Epithelial cell of esophagus (primary cell): ENCODE measurements at regions not wholly inside any gene's neighbourhood (a gene's known extent, or its start where the extent isn't known, plus 50 kb on each side); places are given as distances from the start of the nearest gene placed in this dataset.
A peak's percentile ranks its signal among the peaks of the same experiment; 100 is the strongest.

Source experiments
- DNase-seq: peaks from one replicate; pipeline ENCODE4 v3.0.0; 2010; ENCODE audit warnings: low read depth
- H3K4me3 ChIP-seq: 2 replicates; pipeline ENCODE4 v1.5.1; 2011; ENCODE audit warnings: mild to moderate bottlenecking, low read length, control low read depth
- TF ChIP-seq, protein P1 (sequence below): IDR thresholded peaks from 2 replicates; pipeline ENCODE4 v1.5.1; 2011; ENCODE audit warnings: low read depth, mild to moderate bottlenecking, low read length, control low read depth, inconsistent platforms; ENCODE audit not compliant: insufficient read depth; ENCODE audit errors: missing control alignments

DNA sequence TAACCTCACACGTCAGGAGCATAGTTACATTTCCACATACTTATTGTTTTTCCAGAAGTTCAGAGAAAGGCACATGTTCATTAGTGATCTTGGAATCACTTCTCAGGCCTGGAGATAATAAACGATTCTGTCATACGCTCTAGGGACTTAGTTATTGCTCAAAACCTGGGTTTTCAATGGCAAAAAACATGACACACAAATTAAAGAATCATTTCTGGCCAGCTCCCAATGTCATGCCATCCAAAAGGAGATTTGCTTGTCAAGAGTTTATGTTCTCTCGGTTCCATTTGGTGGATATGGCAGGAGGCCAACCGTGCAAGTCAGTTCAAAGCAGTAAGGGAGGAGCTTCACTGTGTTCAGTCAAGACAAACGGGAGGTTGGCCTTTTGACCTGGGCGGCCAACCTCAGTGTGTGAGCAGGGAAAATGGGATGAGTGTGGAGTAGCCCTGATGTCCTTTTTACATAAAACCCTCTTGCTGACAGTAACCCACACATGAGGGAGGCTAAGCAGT is 123.4 kb downstream of the NXNL2 start:
- TF ChIP-seq, protein P1, sequence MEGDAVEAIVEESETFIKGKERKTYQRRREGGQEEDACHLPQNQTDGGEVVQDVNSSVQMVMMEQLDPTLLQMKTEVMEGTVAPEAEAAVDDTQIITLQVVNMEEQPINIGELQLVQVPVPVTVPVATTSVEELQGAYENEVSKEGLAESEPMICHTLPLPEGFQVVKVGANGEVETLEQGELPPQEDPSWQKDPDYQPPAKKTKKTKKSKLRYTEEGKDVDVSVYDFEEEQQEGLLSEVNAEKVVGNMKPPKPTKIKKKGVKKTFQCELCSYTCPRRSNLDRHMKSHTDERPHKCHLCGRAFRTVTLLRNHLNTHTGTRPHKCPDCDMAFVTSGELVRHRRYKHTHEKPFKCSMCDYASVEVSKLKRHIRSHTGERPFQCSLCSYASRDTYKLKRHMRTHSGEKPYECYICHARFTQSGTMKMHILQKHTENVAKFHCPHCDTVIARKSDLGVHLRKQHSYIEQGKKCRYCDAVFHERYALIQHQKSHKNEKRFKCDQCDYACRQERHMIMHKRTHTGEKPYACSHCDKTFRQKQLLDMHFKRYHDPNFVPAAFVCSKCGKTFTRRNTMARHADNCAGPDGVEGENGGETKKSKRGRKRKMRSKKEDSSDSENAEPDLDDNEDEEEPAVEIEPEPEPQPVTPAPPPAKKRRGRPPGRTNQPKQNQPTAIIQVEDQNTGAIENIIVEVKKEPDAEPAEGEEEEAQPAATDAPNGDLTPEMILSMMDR, result no peak
- DNase-seq, result peak; percentile 69

DNA sequence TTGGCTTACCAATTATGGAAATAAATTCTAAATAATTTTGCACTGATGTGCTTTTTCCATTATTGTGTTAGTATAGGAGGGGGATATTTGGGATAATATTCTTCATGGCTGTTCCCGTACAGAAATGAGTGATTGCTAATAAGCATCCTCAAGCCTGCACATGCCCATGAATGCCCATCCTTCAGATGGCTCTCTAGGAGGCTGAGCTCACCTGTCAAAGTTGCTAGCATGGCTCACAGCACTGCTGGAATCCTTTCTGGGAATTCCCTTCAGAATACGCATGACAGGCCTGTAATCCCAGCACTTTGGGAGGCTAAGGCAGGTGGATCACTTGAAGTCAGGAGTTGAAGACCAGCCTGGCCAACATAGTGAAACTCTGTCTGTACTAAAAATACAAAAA is 124.1 kb downstream of the NXNL2 start:
- peak; percentile 94 for DNase-seq
- no peak overlapping the region for H3K4me3 ChIP-seq
- TF ChIP-seq, protein P1, result no peak

More for the DNA sequence above, 123.4 kb downstream of the NXNL2 start:
- no peak overlapping the region for H3K4me3 ChIP-seq

DNA sequence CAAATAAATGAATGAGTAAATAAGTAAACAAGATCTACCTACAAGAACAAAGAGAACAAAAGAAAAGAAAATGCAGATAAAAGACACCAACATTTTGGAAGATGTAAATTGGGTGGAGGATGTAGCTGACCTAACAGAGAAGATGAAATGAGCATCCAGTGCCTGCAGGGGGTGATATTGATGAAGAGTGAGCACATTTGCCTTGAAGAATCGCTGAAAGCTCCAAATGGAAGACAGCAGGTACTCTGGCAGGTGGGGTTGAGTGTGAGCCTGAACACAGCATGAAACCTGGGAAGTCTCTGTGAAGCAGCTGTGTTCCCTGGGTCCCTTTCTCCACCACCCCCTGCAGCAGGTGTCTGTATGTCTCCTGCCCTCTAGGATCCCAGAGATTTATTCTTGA is 125.6 kb downstream of the NXNL2 start:
- TF ChIP-seq, protein P1, result peak; percentile 48

DNA sequence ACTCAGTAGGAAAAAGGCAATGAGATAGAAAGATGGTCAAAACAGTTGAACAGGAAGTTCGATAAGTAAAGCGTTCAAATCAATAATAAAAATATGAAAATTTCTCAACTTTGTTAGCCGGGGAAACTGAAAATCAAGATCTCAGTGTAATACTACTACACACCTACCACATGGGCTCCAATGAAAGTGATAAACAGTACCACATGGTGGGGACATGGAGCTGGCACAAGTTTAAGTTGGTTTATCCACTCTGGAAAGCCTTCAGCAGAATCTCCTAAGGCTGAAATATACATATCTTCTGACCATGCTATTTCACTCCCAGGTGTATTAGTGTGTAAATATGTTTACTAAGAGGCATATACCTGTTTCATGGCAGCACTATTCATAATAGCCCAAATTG is 126.8 kb downstream of the NXNL2 start:
- TF ChIP-seq, protein P1, result no peak
- DNase-seq, result peak; percentile 16
- no peak overlapping the region for H3K4me3 ChIP-seq

More for the DNA sequence above, 125.6 kb downstream of the NXNL2 start:
- no peak overlapping the region for H3K4me3 ChIP-seq
- peak; percentile 60 for DNase-seq

DNA sequence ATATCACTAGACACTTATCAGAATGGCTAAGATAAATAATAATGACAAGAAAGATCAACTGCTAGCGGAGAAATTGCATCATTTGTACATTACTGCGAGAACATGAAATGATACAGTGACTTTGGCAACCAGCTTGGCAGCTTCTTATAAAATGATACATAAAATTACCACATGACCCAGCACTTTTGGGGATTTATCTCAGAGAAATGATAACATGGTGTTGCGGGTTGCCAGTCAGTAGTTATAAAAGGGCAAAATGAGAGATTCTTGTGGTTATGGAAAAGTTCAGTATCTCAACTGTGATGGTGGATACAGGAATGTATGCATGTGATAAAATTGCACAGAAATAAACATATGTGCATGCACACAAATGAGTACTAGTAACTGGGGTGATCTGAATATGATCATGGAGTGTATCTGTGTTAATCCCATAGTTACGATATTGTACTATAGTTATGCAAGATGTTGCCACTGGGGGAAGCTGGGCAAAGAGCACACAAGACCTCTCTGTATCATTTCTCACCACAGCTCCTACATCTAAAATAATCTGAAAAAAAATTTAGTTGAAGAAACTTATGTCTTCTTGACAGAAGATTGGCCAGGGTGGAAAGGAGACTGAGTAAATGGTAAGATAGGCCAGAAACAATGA is 128.9 kb downstream of the NXNL2 start:
- no peak for DNase-seq
- no peak overlapping the region for H3K4me3 ChIP-seq
- TF ChIP-seq, protein P1, result no peak

DNA sequence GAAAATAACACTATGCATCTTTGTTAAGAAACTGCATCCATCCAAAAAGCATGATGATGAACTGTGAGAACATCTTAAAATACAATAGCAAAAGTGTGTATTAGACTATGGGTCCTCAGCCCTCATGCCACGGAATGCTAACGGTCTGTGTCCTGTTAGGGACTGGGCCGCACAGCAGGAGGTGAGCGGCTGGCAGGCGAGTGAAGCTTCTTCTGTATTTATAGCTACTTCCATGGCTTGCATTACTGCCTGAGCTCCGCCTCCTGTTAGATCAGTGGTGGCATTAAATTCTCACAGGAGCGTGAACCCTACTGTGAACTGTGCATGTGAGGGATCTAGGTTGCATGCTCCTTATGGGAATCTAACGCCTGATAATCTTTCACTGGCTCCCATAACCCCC is 129.8 kb downstream of the NXNL2 start:
- no peak overlapping the region for H3K4me3 ChIP-seq
- no peak for DNase-seq
- TF ChIP-seq, protein P1, result no peak
